Activated B cell treated with CpG ODN at 0.5 μM for 24 hours (primary cell): ENCODE measurements at regions not wholly inside any gene's neighbourhood (a gene's known extent, or its start where the extent isn't known, plus 50 kb on each side); places are given as distances from the start of the nearest gene placed in this dataset.

ENCODE experiments used
- ATAC-seq: fragments of 200-7000 bp; cut with Tn5 transposase; one replicate; pipeline ENCODE4 v1.10.0; 2021; ENCODE audit warnings: low read depth, mild to moderate bottlenecking, moderate library complexity
- CTCF ChIA-PET: fragments of 350-600 bp; sonication (Branson Sonifier 250); formaldehyde crosslinking; loops from one replicate; lab custom pipeline; 2021; ENCODE audit warnings: antibody characterized with exemption; lab: Charles Lee
- POLR2A ChIA-PET: fragments of 350-600 bp; sonication (Branson Sonifier 250); formaldehyde crosslinking; loops from one replicate; lab custom pipeline; 2021; ENCODE audit warnings: antibody characterized with exemption; lab: Charles Lee
- DNase-seq: peaks from one replicate; pipeline ENCODE4 v3.0.0; 2022
- H3K27ac Mint-ChIP-seq: one replicate; pipeline ENCODE4 v1.8.0; 2020; ENCODE audit warnings: mixed read lengths
- H3K27me3 Mint-ChIP-seq: one replicate; pipeline ENCODE4 v1.8.0; 2021; ENCODE audit warnings: mixed read lengths
- H3K36me3 Mint-ChIP-seq: one replicate; pipeline ENCODE4 v1.8.0; 2021; ENCODE audit warnings: low read depth, mixed read lengths
- H3K4me1 Mint-ChIP-seq: one replicate; pipeline ENCODE4 v1.8.0; 2021; ENCODE audit warnings: mixed read lengths
- H3K4me3 Mint-ChIP-seq: one replicate; pipeline ENCODE4 v1.8.0; 2020; ENCODE audit warnings: mild to moderate bottlenecking, mixed read lengths
- H3K9me3 Mint-ChIP-seq: one replicate; pipeline ENCODE4 v1.8.0; 2020; ENCODE audit warnings: mixed read lengths
- CTCF ChIP-seq: fragments of 200-600 bp; IDR thresholded peaks from one replicate; pipeline ENCODE4 v1.8.0; 2022; ENCODE audit warnings: antibody characterized with exemption, mild to moderate bottlenecking
- intact Hi-C: fragments of 100-400 bp; cut with micrococcal nuclease; formaldehyde crosslinking; loops from one replicate; pipeline ENCODE4 v1.15.1; 2024

GRCh38 chr7:138286846-138287245 lies 173.2 kb upstream of the TRIM24 start:
- DNase-seq = no peak
- intact Hi-C loops = no loop called here
- Mint-ChIP-seq H3K9me3 (peaks cover 13% of the 10 kb centered on the region), H3K27ac (no peak overlapping the region), H3K4me3 (no peak overlapping the region), H3K36me3 (no peaks in the 10 kb centered on the region), H3K27me3 (peaks cover 2% of the 10 kb centered on the region), H3K4me1 (no peaks in the 10 kb centered on the region)
- ChIA-PET POLR2A (no interaction called here), CTCF (no interaction called here)
- no peak for TF ChIP-seq CTCF
- no peak for ATAC-seq

GRCh38 chr7:138287549-138287948 lies 172.5 kb upstream of the TRIM24 start:
- Mint-ChIP-seq H3K9me3 (peaks cover 13% of the 10 kb centered on the region), H3K4me1 (no peaks in the 10 kb centered on the region), H3K27me3 (peaks cover 2% of the 10 kb centered on the region), H3K27ac (no peak overlapping the region), H3K4me3 (no peak overlapping the region), H3K36me3 (no peaks in the 10 kb centered on the region)
- no peak for TF ChIP-seq CTCF
- CTCF ChIA-PET = no interaction called here
- POLR2A ChIA-PET = no interaction called here
- ATAC-seq (no peak), DNase-seq (no peak)
- intact Hi-C loops = no loop called here

GRCh38 chr7:138289082-138289481 lies 171.0 kb upstream of the TRIM24 start:
- POLR2A ChIA-PET = no interaction called here
- ATAC-seq = no peak
- no peak for TF ChIP-seq CTCF
- Mint-ChIP-seq H3K27ac (no peak overlapping the region), H3K4me3 (no peak overlapping the region), H3K9me3 (peaks cover 13% of the 10 kb centered on the region), H3K4me1 (no peaks in the 10 kb centered on the region), H3K27me3 (no peaks in the 10 kb centered on the region), H3K36me3 (no peaks in the 10 kb centered on the region)
- no peak for DNase-seq
- CTCF ChIA-PET = no interaction called here
- intact Hi-C loops = no loop called here

- Mint-ChIP-seq H3K4me3 (no peak overlapping the region), H3K4me1 (peaks cover 6% of the 10 kb centered on the region), H3K36me3 (no peaks in the 10 kb centered on the region), H3K9me3 (peaks cover 13% of the 10 kb centered on the region), H3K27ac (no peak overlapping the region), H3K27me3 (no peaks in the 10 kb centered on the region)
- ATAC-seq = no peak
- ChIA-PET CTCF (no interaction called here), POLR2A (no interaction called here)
- intact Hi-C loops = no loop called here
- TF ChIP-seq CTCF = no peak
- DNase-seq = no peak
Measured at GRCh38 chr7:138289864-138290263, 170.2 kb upstream of the TRIM24 start.

- Mint-ChIP-seq H3K27ac (no peak overlapping the region), H3K9me3 (peaks cover 13% of the 10 kb centered on the region), H3K4me1 (peaks cover 13% of the 10 kb centered on the region), H3K27me3 (no peaks in the 10 kb centered on the region), H3K4me3 (no peak overlapping the region), H3K36me3 (no peaks in the 10 kb centered on the region)
- DNase-seq = no peak
- no peak for TF ChIP-seq CTCF
- no peak for ATAC-seq
- intact Hi-C loops = no loop called here
- POLR2A ChIA-PET = no interaction called here
- CTCF ChIA-PET = no interaction called here
Measured at GRCh38 chr7:138292951-138293350, 167.1 kb upstream of the TRIM24 start.
